Central memory CD8-positive, alpha-beta T cell (primary cell): ENCODE measurements at regions not wholly inside any gene's neighbourhood (a gene's known extent, or its start where the extent isn't known, plus 50 kb on each side); places are given as distances from the start of the nearest gene placed in this dataset.

Experiments used
- ATAC-seq: fragments of 150-1000 bp; cut with Tn5 transposase; replicated peaks from 2 replicates; pipeline ENCODE4 v1.10.0; 2022; ENCODE audit warnings: mild to moderate bottlenecking, moderate FRiP score, moderate number of reproducible peaks; ENCODE audit not compliant: poor library complexity, severe bottlenecking; ENCODE audit errors: extremely low read depth
- DNase-seq, 2 donors: peaks; one replicate each; pipeline ENCODE4 v3.0.0; 2021; ENCODE audit warnings: low spot score in 2 of 2
- H3K27ac Mint-ChIP-seq: one replicate; pipeline ENCODE4 v1.8.0; 2022; ENCODE audit warnings: low read depth, mild to moderate bottlenecking, moderate library complexity, mixed read lengths
- H3K27me3 Mint-ChIP-seq: one replicate; pipeline ENCODE4 v1.8.0; 2022; ENCODE audit warnings: mixed read lengths
- H3K36me3 Mint-ChIP-seq: one replicate; pipeline ENCODE4 v1.8.0; 2022; ENCODE audit warnings: mild to moderate bottlenecking, moderate library complexity, mixed read lengths; ENCODE audit not compliant: insufficient read depth
- H3K4me1 Mint-ChIP-seq: one replicate; pipeline ENCODE4 v1.8.0; 2022; ENCODE audit warnings: mixed read lengths
- H3K4me3 Mint-ChIP-seq: one replicate; pipeline ENCODE4 v1.8.0; 2022; ENCODE audit warnings: mild to moderate bottlenecking, moderate library complexity, mixed read lengths
- H3K9me3 Mint-ChIP-seq: one replicate; pipeline ENCODE4 v1.8.0; 2022; ENCODE audit warnings: mixed read lengths

DNA sequence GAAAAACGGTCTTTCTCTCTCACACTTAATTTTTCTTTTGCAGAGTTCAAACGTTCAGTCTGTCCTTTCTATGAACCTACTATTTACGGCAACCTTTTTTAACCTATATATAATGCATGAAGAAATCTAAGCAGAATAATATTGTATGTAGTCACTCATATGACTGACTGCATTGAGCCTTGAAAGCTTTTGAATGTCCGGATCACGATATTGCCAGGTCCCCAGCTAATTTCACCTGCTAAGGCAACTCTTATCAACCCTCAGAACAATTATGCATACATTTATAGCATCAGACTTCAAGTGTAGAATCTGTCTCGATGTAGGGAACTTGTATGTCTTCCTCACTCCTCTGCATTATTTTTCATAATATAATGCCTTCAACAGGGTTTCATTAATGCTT lies 1083.8 kb upstream of the KLHL29 start:
- ATAC-seq (no peak), DNase-seq (no peak)
- Mint-ChIP-seq H3K9me3 (peaks cover 17% of the 10 kb centered on the region), H3K4me3 (no peak overlapping the region), H3K27me3 (no peaks in the 10 kb centered on the region), H3K27ac (no peak overlapping the region), H3K4me1 (no peaks in the 10 kb centered on the region), H3K36me3 (no peaks in the 10 kb centered on the region)

DNA sequence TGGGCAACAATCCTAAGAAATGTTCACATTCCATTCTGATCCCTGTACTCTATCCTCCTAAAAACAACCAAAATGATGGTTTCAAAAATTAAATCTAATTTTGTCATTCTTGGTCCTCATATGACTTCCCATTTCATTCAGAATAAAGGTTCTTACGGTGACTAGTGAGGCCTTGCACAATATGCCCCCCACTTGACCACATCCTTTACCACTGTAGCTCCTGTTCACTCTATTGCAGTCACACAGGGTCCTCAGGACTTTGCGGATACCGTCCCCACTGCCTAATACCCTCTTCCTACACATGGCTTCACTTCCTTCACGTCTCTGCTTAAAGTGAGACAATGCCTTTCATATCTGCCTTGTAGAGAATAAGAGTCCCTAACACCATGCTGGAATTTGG lies 1058.7 kb upstream of the KLHL29 start:
- no peak overlapping the region for H3K4me3 Mint-ChIP-seq
- no peaks in the 10 kb centered on the region for H3K27me3 Mint-ChIP-seq
- peaks cover 23% of the 10 kb centered on the region for H3K9me3 Mint-ChIP-seq
- DNase-seq: no peak
- ATAC-seq: no peak
- no peaks in the 10 kb centered on the region for H3K4me1 Mint-ChIP-seq
- H3K27ac Mint-ChIP-seq: no peak overlapping the region
- no peaks in the 10 kb centered on the region for H3K36me3 Mint-ChIP-seq

DNA sequence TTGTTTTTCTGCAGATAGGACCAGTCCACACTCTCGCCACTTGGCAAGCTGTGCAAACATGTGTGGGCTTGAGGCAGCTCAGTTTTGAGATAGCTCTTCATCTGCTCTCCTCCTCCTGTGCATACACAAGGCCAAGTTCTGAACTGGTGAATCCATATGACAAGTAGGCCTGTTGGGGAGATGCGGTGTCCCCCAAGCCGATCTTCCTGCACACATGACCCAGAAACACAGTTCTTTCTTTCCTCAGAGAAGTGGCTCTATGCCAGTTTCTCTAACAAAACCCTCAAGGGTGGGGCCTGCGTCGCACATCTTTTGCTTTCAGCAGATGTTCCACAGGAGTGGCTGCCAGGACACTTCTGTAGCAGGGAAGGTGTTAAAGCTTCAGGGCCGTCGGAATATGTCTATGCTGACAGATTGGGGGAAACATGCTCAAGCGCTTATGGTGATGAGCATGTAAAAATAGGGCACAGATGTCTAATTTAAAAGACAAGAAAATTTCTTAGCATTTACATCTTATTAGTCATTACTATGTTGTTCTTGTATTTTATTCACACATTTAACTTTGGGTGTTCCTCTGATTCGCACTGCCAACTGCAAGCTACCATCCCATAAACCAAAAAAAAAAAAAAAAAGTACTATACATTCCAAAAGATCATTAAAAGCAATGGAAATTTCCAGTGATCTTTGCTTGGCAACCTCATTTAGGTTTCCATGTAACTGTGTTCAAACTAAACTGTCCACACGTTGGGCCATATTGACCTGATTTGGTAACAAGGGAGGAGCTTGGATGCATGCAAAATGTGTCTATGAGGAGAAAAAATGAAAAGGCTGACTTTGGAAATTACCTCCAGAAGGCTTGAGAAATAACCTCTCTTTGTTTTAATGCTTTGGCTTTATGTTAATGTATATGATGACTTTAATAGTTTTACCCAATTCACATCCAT lies 1055.5 kb upstream of the KLHL29 start:
- H3K36me3 Mint-ChIP-seq: no peaks in the 10 kb centered on the region
- no peaks in the 10 kb centered on the region for H3K4me1 Mint-ChIP-seq
- ATAC-seq: no peak
- H3K27me3 Mint-ChIP-seq: no peaks in the 10 kb centered on the region
- DNase-seq: no peak
- no peak overlapping the region for H3K27ac Mint-ChIP-seq
- H3K4me3 Mint-ChIP-seq: no peak overlapping the region
- H3K9me3 Mint-ChIP-seq: peaks cover 19% of the 10 kb centered on the region

DNA sequence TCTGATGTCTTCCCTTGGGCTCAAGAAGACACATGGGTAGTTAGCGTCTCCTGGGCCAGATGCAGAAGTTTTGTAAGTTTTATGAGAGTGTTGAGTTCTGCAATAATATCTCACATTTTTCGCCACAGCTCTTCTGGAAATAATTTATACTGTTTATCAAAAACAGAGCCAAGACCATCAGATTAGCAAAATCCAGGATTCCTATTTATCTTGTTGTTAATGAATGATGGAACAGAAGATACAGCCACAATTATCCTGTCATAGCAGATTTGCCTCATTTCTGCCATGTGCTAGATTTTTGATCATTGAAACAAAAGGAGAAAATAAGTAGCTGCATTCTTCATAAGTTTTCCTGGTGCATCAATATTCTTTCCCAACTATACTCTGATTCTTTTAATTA lies 1048.6 kb upstream of the KLHL29 start:
- no peak overlapping the region for H3K4me3 Mint-ChIP-seq

DNA sequence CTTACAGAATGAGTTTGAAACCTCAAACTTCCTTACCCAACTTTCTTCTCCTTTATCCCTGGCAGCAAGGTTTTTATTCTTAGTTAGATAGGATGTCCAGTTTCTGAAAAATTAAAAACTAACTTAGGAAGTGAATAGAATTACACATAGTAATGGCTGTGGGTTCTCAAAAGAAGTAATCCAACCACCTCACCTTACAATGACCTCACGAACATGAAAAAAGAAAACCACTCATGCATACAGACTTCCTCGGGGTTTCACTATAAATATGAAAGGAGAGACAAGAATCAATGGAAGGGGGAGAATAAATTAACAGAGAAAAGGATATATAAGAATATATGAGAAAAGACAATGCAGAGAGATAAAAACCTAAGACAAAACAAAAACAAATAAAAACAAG lies 1044.3 kb upstream of the KLHL29 start:
- no peak for DNase-seq
- Mint-ChIP-seq H3K4me1 (no peaks in the 10 kb centered on the region), H3K4me3 (no peak overlapping the region), H3K27me3 (no peaks in the 10 kb centered on the region), H3K9me3 (peaks cover 6% of the 10 kb centered on the region), H3K36me3 (no peaks in the 10 kb centered on the region), H3K27ac (no peak overlapping the region)
- no peak for ATAC-seq

More for the DNA sequence above, 1048.6 kb upstream of the KLHL29 start:
- H3K4me1 Mint-ChIP-seq: no peaks in the 10 kb centered on the region
- ATAC-seq: no peak
- H3K27me3 Mint-ChIP-seq: no peaks in the 10 kb centered on the region
- H3K27ac Mint-ChIP-seq: no peak overlapping the region
- H3K9me3 Mint-ChIP-seq: peaks cover 12% of the 10 kb centered on the region
- no peak for DNase-seq
- no peaks in the 10 kb centered on the region for H3K36me3 Mint-ChIP-seq

DNA sequence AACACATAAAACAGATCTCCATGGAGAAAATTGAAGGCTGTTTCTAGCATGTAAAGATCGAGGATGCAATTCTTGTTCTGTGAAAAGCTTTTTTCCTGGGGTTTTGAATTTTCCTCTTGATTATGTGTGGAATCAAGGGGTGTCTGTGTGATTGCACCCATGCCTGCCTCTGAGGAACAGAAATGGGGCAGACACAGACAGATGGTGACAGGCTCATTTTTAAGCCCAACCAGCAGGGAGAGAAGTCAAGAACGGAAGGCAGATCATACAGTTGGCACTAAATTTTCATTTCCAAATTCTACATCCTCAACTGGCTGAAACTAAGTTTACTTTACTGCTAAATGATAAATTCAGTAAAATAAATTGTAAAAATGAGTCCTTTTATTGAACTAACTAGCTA lies 1037.7 kb upstream of the KLHL29 start:
- no peak for ATAC-seq
- DNase-seq: no peak
- H3K36me3 Mint-ChIP-seq: no peaks in the 10 kb centered on the region
- H3K4me3 Mint-ChIP-seq: no peak overlapping the region
- H3K27me3 Mint-ChIP-seq: no peaks in the 10 kb centered on the region
- no peaks in the 10 kb centered on the region for H3K4me1 Mint-ChIP-seq
- H3K27ac Mint-ChIP-seq: no peak overlapping the region
- peaks cover 9% of the 10 kb centered on the region for H3K9me3 Mint-ChIP-seq

DNA sequence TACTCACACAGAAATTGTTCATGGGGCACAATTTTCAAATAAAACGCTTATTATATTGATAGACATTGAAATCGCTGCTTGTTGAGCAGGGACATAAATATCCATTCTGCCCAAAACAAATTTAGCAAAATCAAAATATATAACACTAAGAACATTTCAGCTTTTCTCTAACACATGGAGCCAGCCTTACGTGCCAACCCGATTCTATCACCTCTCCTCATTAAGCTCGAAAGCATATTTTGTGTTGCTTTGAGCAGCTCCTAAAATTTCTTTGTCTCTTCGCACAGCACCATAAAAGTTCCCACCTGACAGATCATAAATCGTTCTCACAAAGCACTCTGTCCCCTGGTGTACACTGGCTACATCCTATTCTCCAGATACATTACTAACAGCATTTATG lies 1034.4 kb upstream of the KLHL29 start:
- Mint-ChIP-seq H3K27ac (no peak overlapping the region), H3K4me1 (no peaks in the 10 kb centered on the region), H3K27me3 (no peaks in the 10 kb centered on the region), H3K36me3 (no peaks in the 10 kb centered on the region), H3K4me3 (no peak overlapping the region), H3K9me3 (peaks cover 11% of the 10 kb centered on the region)
- no peak for DNase-seq
- no peak for ATAC-seq

DNA sequence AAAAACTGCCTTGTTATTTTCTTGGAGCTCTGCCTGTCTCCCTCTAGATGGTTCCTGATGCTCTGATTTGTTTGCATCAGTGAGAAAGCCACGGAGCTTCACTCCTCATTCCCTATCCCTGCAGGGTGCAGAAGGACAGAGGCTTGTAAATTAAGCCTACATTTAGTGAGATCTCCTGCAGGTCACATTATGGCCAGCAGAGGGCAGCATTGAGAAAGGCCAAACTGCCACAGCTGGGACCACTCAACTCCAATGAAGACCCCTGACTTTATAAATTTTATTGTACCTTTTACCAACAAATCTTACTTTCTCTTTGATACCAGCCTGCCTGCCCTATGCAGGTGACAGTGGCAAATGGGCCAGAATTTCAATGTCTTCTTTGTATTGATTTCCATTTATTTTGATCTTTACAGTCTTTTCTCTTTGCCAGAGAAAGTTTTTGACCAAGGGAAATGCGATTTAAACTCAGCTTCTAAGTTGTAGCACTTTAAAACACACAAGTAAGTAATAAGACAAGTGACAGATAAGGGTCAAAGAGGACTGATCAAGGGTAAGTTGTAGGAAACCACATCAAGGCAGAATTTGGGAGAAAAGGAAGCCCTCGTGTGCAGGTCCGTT lies 1029.1 kb upstream of the KLHL29 start:
- no peak overlapping the region for H3K27ac Mint-ChIP-seq
- DNase-seq (no peak), ATAC-seq (no peak)
- peaks cover 1% of the 10 kb centered on the region for H3K36me3 Mint-ChIP-seq
- H3K9me3 Mint-ChIP-seq: peaks cover 19% of the 10 kb centered on the region
- no peaks in the 10 kb centered on the region for H3K27me3 Mint-ChIP-seq
- no peak overlapping the region for H3K4me3 Mint-ChIP-seq
- no peaks in the 10 kb centered on the region for H3K4me1 Mint-ChIP-seq

DNA sequence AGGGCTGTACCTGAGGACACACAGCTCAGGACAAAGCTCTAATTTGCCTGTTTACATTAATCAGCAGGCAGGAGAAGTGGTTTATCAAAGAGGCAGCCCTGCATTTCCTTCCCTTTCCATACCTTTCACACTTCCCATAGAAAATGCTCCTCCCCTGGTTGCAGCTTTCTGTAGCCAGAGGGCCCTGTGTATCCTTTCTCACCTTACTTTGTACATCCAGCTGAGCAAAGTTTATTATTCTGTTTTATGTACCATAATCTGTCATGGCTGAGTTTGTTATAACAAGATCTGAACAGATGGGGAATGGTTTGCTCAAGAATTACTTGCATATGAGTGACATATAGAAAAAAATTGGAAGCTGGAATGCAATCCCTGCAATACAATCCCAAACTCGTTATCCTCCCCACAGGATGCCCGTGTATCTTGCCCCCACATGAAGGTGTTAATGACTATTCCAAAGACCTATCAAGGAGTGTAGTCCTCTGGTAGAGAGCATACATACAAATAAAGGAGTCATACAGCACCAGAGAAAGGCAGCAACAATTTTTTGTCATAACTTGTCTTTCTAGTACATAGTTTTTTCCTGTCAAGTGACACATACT lies 1025.8 kb upstream of the KLHL29 start:
- Mint-ChIP-seq H3K36me3 (peaks cover 1% of the 10 kb centered on the region), H3K27ac (no peak overlapping the region), H3K4me1 (no peaks in the 10 kb centered on the region), H3K4me3 (no peak overlapping the region), H3K9me3 (peaks cover 17% of the 10 kb centered on the region), H3K27me3 (no peaks in the 10 kb centered on the region)
- DNase-seq (no peak), ATAC-seq (no peak)

DNA sequence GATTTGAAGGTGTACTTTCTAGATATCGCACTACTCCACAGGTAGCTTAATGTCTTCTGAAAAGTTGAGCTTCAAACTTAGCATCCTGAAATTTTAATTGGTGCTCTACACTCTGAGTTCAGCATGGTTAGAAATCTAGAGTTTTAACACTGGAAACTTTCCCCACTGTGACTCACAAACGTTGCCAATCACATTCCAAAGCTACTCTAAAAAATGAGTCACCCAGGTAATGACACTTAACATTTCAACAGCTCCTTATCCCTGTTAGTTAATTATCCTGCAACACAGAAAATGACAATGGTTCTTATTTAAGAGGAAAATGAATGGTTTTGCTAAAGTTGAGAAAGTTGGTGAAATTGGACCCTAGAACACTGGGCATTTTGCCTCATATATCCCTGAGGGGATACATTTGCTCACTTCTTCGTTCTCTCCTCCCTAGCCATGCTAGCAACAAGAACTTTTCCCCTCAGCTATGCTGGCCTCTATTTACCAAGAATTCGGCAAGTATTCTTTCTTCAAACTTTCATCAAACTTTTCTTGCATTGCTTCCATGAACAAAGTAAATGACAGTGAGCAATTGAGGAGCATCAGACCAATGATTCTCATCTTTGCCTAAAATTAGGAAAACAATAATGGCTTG lies 1024.1 kb upstream of the KLHL29 start:
- H3K9me3 Mint-ChIP-seq: peaks cover 13% of the 10 kb centered on the region
- peaks cover 1% of the 10 kb centered on the region for H3K36me3 Mint-ChIP-seq
- DNase-seq: no peak
- H3K4me1 Mint-ChIP-seq: no peaks in the 10 kb centered on the region
- no peak for ATAC-seq
- H3K27ac Mint-ChIP-seq: no peak overlapping the region
- no peak overlapping the region for H3K4me3 Mint-ChIP-seq
- H3K27me3 Mint-ChIP-seq: no peaks in the 10 kb centered on the region

DNA sequence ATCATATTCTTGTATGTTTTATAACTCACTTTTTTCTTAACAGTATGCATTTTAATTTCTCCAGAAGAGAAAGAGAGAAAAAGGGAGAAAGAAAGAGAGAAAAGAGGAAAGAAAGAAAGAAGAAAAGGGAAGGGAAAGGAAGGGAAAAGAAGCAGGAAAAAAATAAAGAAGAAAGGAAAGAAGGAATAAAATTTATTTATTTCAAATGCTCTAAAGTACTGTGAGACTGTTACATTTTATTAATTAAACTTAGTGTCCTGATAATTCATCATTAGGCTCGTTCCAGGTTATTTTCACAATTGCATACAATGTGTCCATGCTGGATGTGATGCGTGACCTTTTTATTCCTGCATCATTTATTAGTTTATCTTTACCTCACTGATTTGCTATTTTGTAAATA lies 1023.4 kb upstream of the KLHL29 start:
- ATAC-seq (no peak), DNase-seq (no peak)
- no peak overlapping the region for H3K27ac Mint-ChIP-seq
- peaks cover 11% of the 10 kb centered on the region for H3K9me3 Mint-ChIP-seq
- no peaks in the 10 kb centered on the region for H3K27me3 Mint-ChIP-seq
- H3K4me3 Mint-ChIP-seq: no peak overlapping the region
- H3K4me1 Mint-ChIP-seq: no peaks in the 10 kb centered on the region
- no peaks in the 10 kb centered on the region for H3K36me3 Mint-ChIP-seq

DNA sequence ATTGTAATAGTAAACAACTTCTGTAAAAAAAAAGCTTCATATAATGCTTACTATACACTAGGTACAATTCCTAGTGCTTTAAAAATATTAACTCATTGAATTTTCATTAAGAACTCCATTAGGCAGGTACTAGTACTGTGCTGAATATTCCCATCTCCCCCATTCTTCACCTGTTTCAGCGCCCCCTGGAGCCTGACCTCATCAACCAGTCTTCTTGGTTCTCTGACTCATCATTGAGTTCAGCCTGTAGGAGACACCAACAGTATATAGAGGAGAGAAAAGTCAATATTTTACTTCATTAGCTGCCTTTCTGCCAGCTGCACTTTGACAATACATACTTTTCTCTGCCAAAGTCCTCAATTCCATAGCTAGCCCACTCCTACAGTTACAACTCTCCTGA lies 1009.9 kb upstream of the KLHL29 start:
- ATAC-seq: no peak
- Mint-ChIP-seq H3K4me1 (no peaks in the 10 kb centered on the region), H3K4me3 (no peak overlapping the region), H3K36me3 (no peaks in the 10 kb centered on the region), H3K9me3 (peaks cover 23% of the 10 kb centered on the region), H3K27me3 (no peaks in the 10 kb centered on the region), H3K27ac (no peak overlapping the region)
- DNase-seq: no peak
